Uterus (tissue), 3 donors: ENCODE measurements at regions not wholly inside any gene's neighbourhood (a gene's known extent, or its start where the extent isn't known, plus 50 kb on each side); places are given as distances from the start of the nearest gene placed in this dataset.

Source experiments
- DNase-seq, 2 donors: peaks; one replicate each; pipeline ENCODE4 v3.0.0-alpha.2; 2019 to 2020
- H3K27ac ChIP-seq, 2 donors: fragments of 200-600 bp; sonication (generic); 1 replicate in 1 of 2; 2 replicates in 1 of 2; pipeline ENCODE4 v1.5.1; 2016 to 2018
- H3K27me3 ChIP-seq, 2 donors: fragments of 200-600 bp; sonication (generic); one replicate each; pipeline ENCODE4 v1.5.1; 2018 to 2019; ENCODE audit warnings: control low read depth in 1 of 2
- H3K36me3 ChIP-seq, 2 donors: fragments of 200-600 bp; sonication (generic); one replicate each; pipeline ENCODE4 v1.5.1; 2019; ENCODE audit warnings: control low read depth in 1 of 2
- H3K4me1 ChIP-seq, 2 donors: fragments of 200-600 bp; sonication (generic); one replicate each; pipeline ENCODE4 v1.5.1; 2018 to 2019; ENCODE audit warnings: control low read depth in 1 of 2
- H3K4me3 ChIP-seq, 2 donors: fragments of 200-600 bp; sonication (generic); 1 replicate in 1 of 2; 2 replicates in 1 of 2; pipeline ENCODE4 v1.5.1; 2018 to 2019; ENCODE audit warnings: mild to moderate bottlenecking in 1 of 2
- H3K9me3 ChIP-seq, 2 donors: fragments of 200-600 bp; sonication (generic); one replicate each; pipeline ENCODE4 v1.5.1; 2019; ENCODE audit warnings: control low read depth in 1 of 2
- CTCF ChIP-seq, 4 experiments: fragments of 200-600 bp in 2 of 4; fragments of 450-650 bp in 2 of 4; sonication (generic) in 2 of 4; IDR thresholded peaks; one replicate each; pipeline ENCODE4 v1.5.1; 2016 to 2019; ENCODE audit warnings: antibody characterized with exemption in 4 of 4, mild to moderate bottlenecking in 2 of 4, moderate library complexity in 1 of 4
- POLR2A ChIP-seq, 2 donors: fragments of 450-650 bp; IDR thresholded peaks; one replicate each; pipeline ENCODE4 v1.6.1; 2016; ENCODE audit warnings: antibody characterized with exemption in 2 of 2, mild to moderate bottlenecking in 1 of 2, moderate library complexity in 1 of 2
- intact Hi-C: fragments of 100-400 bp; cut with DNase I; formaldehyde crosslinking; loops from one replicate; pipeline ENCODE4 v1.15.1; 2023; ENCODE audit warnings: low total_unique reads
- donor health status: DM: yes; HTN: yes; CAD: no.

- H3K36me3 ChIP-seq: no peaks in the 10 kb centered on the region
- intact Hi-C loops: no loop called here
- no peaks in the 10 kb centered on the region for H3K27me3 ChIP-seq
- H3K4me1 ChIP-seq: no peaks in the 10 kb centered on the region
- no peak overlapping the region for H3K4me3 ChIP-seq
- H3K9me3 ChIP-seq: no peaks in the 10 kb centered on the region
- no peak for DNase-seq
- no peak overlapping the region for H3K27ac ChIP-seq
- TF ChIP-seq POLR2A (IDR thresholded peaks at IDR 0.05) (no peak), CTCF (IDR thresholded peaks at IDR 0.05) (no peak)
Measured at GRCh38 chr13:62629618-62630017, 1214.0 kb upstream of the PCDH20 start.

- Histone ChIP-seq H3K36me3 (no peaks in the 10 kb centered on the region), H3K9me3 (no peaks in the 10 kb centered on the region), H3K4me1 (no peaks in the 10 kb centered on the region), H3K27ac (no peak overlapping the region), H3K4me3 (no peak overlapping the region), H3K27me3 (no peaks in the 10 kb centered on the region)
- intact Hi-C loops: no loop called here
- no peak for TF ChIP-seq CTCF (IDR thresholded peaks at IDR 0.05)
- TF ChIP-seq POLR2A (IDR thresholded peaks at IDR 0.05): no peak
- no peak for DNase-seq
Measured at GRCh38 chr13:62627226-62627625, 1211.6 kb upstream of the PCDH20 start.

- Histone ChIP-seq H3K4me3 (no peak overlapping the region), H3K27ac (no peak overlapping the region), H3K36me3 (no peaks in the 10 kb centered on the region), H3K27me3 (no peaks in the 10 kb centered on the region), H3K9me3 (no peaks in the 10 kb centered on the region), H3K4me1 (no peaks in the 10 kb centered on the region)
- DNase-seq: no peak
- intact Hi-C loops: no loop called here
- TF ChIP-seq POLR2A (IDR thresholded peaks at IDR 0.05) (no peak), CTCF (IDR thresholded peaks at IDR 0.05) (no peak)
Measured at GRCh38 chr13:62626771-62627170, 1211.1 kb upstream of the PCDH20 start.

- DNase-seq: no peak
- intact Hi-C loops: no loop called here
- Histone ChIP-seq H3K4me1 (no peaks in the 10 kb centered on the region), H3K9me3 (no peaks in the 10 kb centered on the region), H3K27ac (no peak overlapping the region), H3K27me3 (no peaks in the 10 kb centered on the region), H3K4me3 (no peak overlapping the region), H3K36me3 (no peaks in the 10 kb centered on the region)
- no peak for TF ChIP-seq CTCF (IDR thresholded peaks at IDR 0.05)
- TF ChIP-seq POLR2A (IDR thresholded peaks at IDR 0.05): no peak
Measured at GRCh38 chr13:62625214-62625881, 1209.7 kb upstream of the PCDH20 start.

GRCh38 chr13:62613819-62614218 is 1198.2 kb upstream of the PCDH20 start:
- H3K27me3 ChIP-seq: no peaks in the 10 kb centered on the region
- no peaks in the 10 kb centered on the region for H3K4me1 ChIP-seq
- intact Hi-C loops: no loop called here
- TF ChIP-seq POLR2A (IDR thresholded peaks at IDR 0.05) (no peak), CTCF (IDR thresholded peaks at IDR 0.05) (no peak)
- no peak overlapping the region for H3K4me3 ChIP-seq
- H3K27ac ChIP-seq: no peak overlapping the region
- DNase-seq: no peak
- H3K9me3 ChIP-seq: no peaks in the 10 kb centered on the region
- no peaks in the 10 kb centered on the region for H3K36me3 ChIP-seq
